H1 (cell line): ENCODE measurements at regions not wholly inside any gene's neighbourhood (a gene's known extent, or its start where the extent isn't known, plus 50 kb on each side); places are given as distances from the start of the nearest gene placed in this dataset.

ENCODE experiments used
- CTCF ChIA-PET: fragments of 300-600 bp; sonication (Branson Sonifier 250); formaldehyde crosslinking; loops from one replicate; lab custom pipeline; 2021; ENCODE audit not compliant: partially characterized antibody; lab: Charles Lee
- POLR2A ChIA-PET: fragments of 300-600 bp; sonication (Branson Sonifier 250); formaldehyde crosslinking; loops from one replicate; lab custom pipeline; 2021; ENCODE audit warnings: inconsistent platforms; ENCODE audit not compliant: partially characterized antibody; lab: Charles Lee
- DNase-seq, 2 experiments: peaks; one replicate each; pipeline versions ENCODE4 v3.0.0 to v3.0.0-alpha.2; 2010 to 2022; ENCODE audit warnings: low spot score in 2 of 2, low read depth in 1 of 2, mixed read lengths in 1 of 2
- FAIRE-seq: peaks from 2 replicates; lab custom pipeline; 2011; peaks lifted over from hg19 to GRCh38; lab: Jason Lieb, UNC
- H2AFZ ChIP-seq: 2 replicates; pipeline ENCODE4 v1.8.1; 2012; ENCODE audit warnings: low read length, inconsistent platforms
- H2AK5ac ChIP-seq: 2 replicates; pipeline ENCODE4 v1.6.1; 2013; ENCODE audit warnings: low read depth, low read length
- H2BK120ac ChIP-seq: replicated peaks from 2 replicates; pipeline ENCODE3; 2013; ENCODE audit warnings: low read depth, low read length, inconsistent platforms
- H2BK12ac ChIP-seq: 2 replicates; pipeline ENCODE4 v1.6.1; 2013; ENCODE audit warnings: low read depth, low read length
- H2BK15ac ChIP-seq: 2 replicates; pipeline ENCODE4 v1.6.1; 2013; ENCODE audit warnings: low read length
- H2BK20ac ChIP-seq: 2 replicates; pipeline ENCODE4 v1.6.1; 2013; ENCODE audit warnings: low read length
- H2BK5ac ChIP-seq: 2 replicates; pipeline ENCODE4 v1.6.1; 2013; ENCODE audit warnings: low read depth, low read length
- H3K14ac ChIP-seq: 2 replicates; pipeline ENCODE4 v1.6.1; 2013; ENCODE audit warnings: inconsistent platforms; ENCODE audit not compliant: insufficient read length
- H3K18ac ChIP-seq: 2 replicates; pipeline ENCODE4 v1.6.1; 2013; ENCODE audit warnings: low read length; ENCODE audit errors: extremely low read depth
- H3K23ac ChIP-seq: 2 replicates; pipeline ENCODE4 v1.6.1; 2013; ENCODE audit warnings: inconsistent platforms; ENCODE audit not compliant: insufficient read length
- H3K23me2 ChIP-seq: 2 replicates; pipeline ENCODE4 v1.6.1; 2013; ENCODE audit warnings: low read depth, low read length
- H3K27ac ChIP-seq: 2 replicates; pipeline ENCODE4 v1.6.1; 2011; ENCODE audit warnings: low read depth, low read length, inconsistent platforms
- H3K27me3 ChIP-seq, 4 experiments: replicated peaks in 1 of 4; 1 replicate in 1 of 4; 2 replicates in 3 of 4; pipeline versions ENCODE4 v1.6.1 to v1.8.1; 2011 to 2013; ENCODE audit warnings: low read length in 3 of 4, mild to moderate bottlenecking in 3 of 4, inconsistent platforms in 2 of 4, mixed read lengths in 2 of 4, moderate library complexity in 1 of 4; ENCODE audit not compliant: control insufficient read depth in 3 of 4, insufficient read depth in 3 of 4; ENCODE audit errors: extremely low read depth in 1 of 4
- H3K36me3 ChIP-seq, 4 experiments: 2 replicates each; pipeline versions ENCODE4 v1.6.1 to v1.8.1; 2011 to 2013; ENCODE audit warnings: mild to moderate bottlenecking in 4 of 4, low read length in 3 of 4, moderate library complexity in 2 of 4, control low read depth in 1 of 4, inconsistent platforms in 1 of 4; ENCODE audit not compliant: insufficient read depth in 4 of 4, control insufficient read depth in 2 of 4
- H3K4ac ChIP-seq: replicated peaks from 2 replicates; pipeline ENCODE3; 2013; ENCODE audit warnings: low read length, low read depth, mixed read lengths, inconsistent platforms; ENCODE audit not compliant: insufficient read length
- H3K4me1 ChIP-seq, 4 experiments: replicated peaks in 1 of 4; 1 replicate in 1 of 4; 2 replicates in 3 of 4; pipeline versions ENCODE4 v1.6.1 to v1.8.1; 2011 to 2013; ENCODE audit warnings: low read length in 3 of 4, inconsistent platforms in 2 of 4, mixed read lengths in 1 of 4; ENCODE audit not compliant: insufficient read depth in 4 of 4, control insufficient read depth in 3 of 4
- H3K4me2 ChIP-seq, 2 experiments: 2 replicates each; pipeline versions ENCODE4 v1.6.1 to v1.8.1; 2011 to 2013; ENCODE audit warnings: low read depth in 2 of 2, low read length in 2 of 2, control low read depth in 1 of 2, inconsistent platforms in 1 of 2, mild to moderate bottlenecking in 1 of 2; ENCODE audit not compliant: insufficient read depth in 1 of 2
- H3K4me3 ChIP-seq, 4 experiments: fragments of 200-600, 300-600 bp in 1 of 4; sonication (generic), shearing (Covaris generic), sonication (Bioruptor Twin) in 1 of 4; 2 replicates each; pipeline versions ENCODE4 v1.5.1 to v1.8.1; 2011 to 2016; ENCODE audit warnings: low read length in 4 of 4, low read depth in 3 of 4, control low read depth in 2 of 4, inconsistent platforms in 2 of 4, mild to moderate bottlenecking in 2 of 4, mixed read lengths in 1 of 4, moderate library complexity in 1 of 4; ENCODE audit not compliant: insufficient read depth in 2 of 4; ENCODE audit errors: extremely low read depth in 1 of 4
- H3K56ac ChIP-seq: replicated peaks from 2 replicates; pipeline ENCODE3; 2013; ENCODE audit warnings: low read depth, mild to moderate bottlenecking, mixed read lengths, low read length, inconsistent platforms; ENCODE audit not compliant: insufficient read length
- H3K79me1 ChIP-seq: 2 replicates; pipeline ENCODE4 v1.6.1; 2013; ENCODE audit warnings: low read depth, low read length, control low read depth
- H3K79me2 ChIP-seq, 2 experiments: 2 replicates each; pipeline versions ENCODE4 v1.6.1 to v1.8.1; 2012 to 2013; ENCODE audit warnings: low read length in 2 of 2, mild to moderate bottlenecking in 2 of 2, inconsistent platforms in 1 of 2; ENCODE audit not compliant: insufficient read depth in 2 of 2, control insufficient read depth in 1 of 2
- H3K9ac ChIP-seq, 4 experiments: replicated peaks in 1 of 4; 1 replicate in 1 of 4; 2 replicates in 3 of 4; pipeline versions ENCODE4 v1.6.1 to v1.8.1; 2011 to 2013; ENCODE audit warnings: low read depth in 3 of 4, low read length in 3 of 4, control low read depth in 2 of 4, mild to moderate bottlenecking in 2 of 4, moderate library complexity in 2 of 4, inconsistent platforms in 1 of 4; ENCODE audit errors: extremely low read depth in 1 of 4
- H3K9me3 ChIP-seq, 2 experiments: 2 replicates each; pipeline versions ENCODE4 v1.6.1 to v1.8.1; 2012 to 2013; ENCODE audit warnings: mild to moderate bottlenecking in 2 of 2, moderate library complexity in 2 of 2, control low read depth in 1 of 2, inconsistent platforms in 1 of 2, low read depth in 1 of 2, low read length in 1 of 2, mixed read lengths in 1 of 2; ENCODE audit not compliant: insufficient read depth in 2 of 2
- H4K20me1 ChIP-seq, 2 experiments: replicated peaks in 1 of 2; 2 replicates each; pipeline versions ENCODE3 to v1.8.1; 2011 to 2013; ENCODE audit warnings: inconsistent platforms in 2 of 2, low read length in 2 of 2, mild to moderate bottlenecking in 1 of 2; ENCODE audit not compliant: insufficient read depth in 2 of 2, control insufficient read depth in 1 of 2
- H4K5ac ChIP-seq: 2 replicates; pipeline ENCODE4 v1.6.1; 2013; ENCODE audit warnings: low read length, low read depth, mixed read lengths, inconsistent platforms; ENCODE audit not compliant: insufficient read length
- H4K8ac ChIP-seq: 2 replicates; pipeline ENCODE4 v1.8.0; 2013; ENCODE audit warnings: mild to moderate bottlenecking, moderate library complexity, low read length, inconsistent platforms; ENCODE audit not compliant: insufficient read depth; ENCODE audit errors: extremely low read depth
- H4K91ac ChIP-seq: replicated peaks from 2 replicates; pipeline ENCODE3; 2013; ENCODE audit warnings: low read length, mixed read lengths, inconsistent platforms; ENCODE audit not compliant: insufficient read length
- MAFK ChIP-seq: IDR thresholded peaks from 2 replicates; pipeline ENCODE4 v1.6.1; 2012; ENCODE audit warnings: low read depth, mild to moderate bottlenecking, improper control_type of control experiment, low read length
- ZNF274 ChIP-seq: IDR thresholded peaks from 2 replicates; pipeline ENCODE4 v1.7.0; 2012; ENCODE audit warnings: low read length, borderline replicate concordance; ENCODE audit errors: extremely low read depth
- WGBS, 2 experiments: shearing (Covaris generic) in 1 of 2; methylation state at CpG; one replicate each; pipeline versions ENCODE4 v1.1.6 to v1.1.7; 2013 to 2015; ENCODE audit warnings: low lambda C conversion rate in 2 of 2, mixed read lengths in 2 of 2, inconsistent platforms in 1 of 2, low coverage in 1 of 2, missing lambda C conversion rate in 1 of 2; ENCODE audit not compliant: insufficient replicate concordance in 2 of 2, insufficient coverage in 1 of 2, insufficient read length in 1 of 2; ENCODE audit errors: extremely low coverage in 1 of 2, missing lambda C conversion rate in 1 of 2; 5-methylcytosine and 5-hydroxymethylcytosine counted together

DNA sequence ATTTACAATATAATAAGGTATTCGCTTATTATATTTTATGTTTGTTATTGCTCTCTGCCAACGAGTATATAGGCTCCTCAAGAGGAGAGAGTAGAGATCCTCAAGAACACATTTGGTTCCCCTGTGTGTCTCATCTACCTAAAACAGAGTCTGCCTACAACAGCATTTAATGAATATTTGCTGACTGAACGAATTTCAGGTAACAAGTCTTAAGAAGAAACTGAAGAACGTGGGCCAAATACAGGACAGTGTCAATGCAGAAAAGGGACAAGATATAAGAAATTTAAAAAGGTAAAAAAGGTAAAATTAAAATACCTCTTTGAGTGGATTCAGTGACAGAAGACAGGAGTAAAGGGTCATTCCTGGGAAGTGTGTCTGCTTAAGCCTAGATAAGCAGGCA is 129.2 kb downstream of the HNMT start:
- WGBS, 2 experiments, result 85% methylated on average over 4 of the region's 4 CpGs; no CpG with 5 or more reads in 1 of the 2 experiments
- H3K18ac ChIP-seq, result no peak overlapping the region
- TF ChIP-seq MAFK, result peak; percentile 79
- no peak for TF ChIP-seq ZNF274
- H3K14ac ChIP-seq, result no peak overlapping the region
- no peak overlapping the region for H2BK5ac ChIP-seq
- H2AK5ac ChIP-seq, result no peak overlapping the region
- H3K4me3 ChIP-seq, result no peak overlapping the region
- no peak overlapping the region for H3K56ac ChIP-seq
- no peak overlapping the region for H3K9ac ChIP-seq
- H3K4me2 ChIP-seq, result peak overlapping the region in 1 of 2 experiments; percentile 58; a peak in 1 of 4 replicates
- DNase-seq, result no peak
- ChIA-PET POLR2A (no interaction called here), CTCF (no interaction called here)
- H2BK20ac ChIP-seq, result no peak overlapping the region
- peaks cover 0 to 2% (median 0%) of the 10 kb centered on the region in 4 experiments; a peak in 1 of 7 replicates for H3K4me1 ChIP-seq
- FAIRE-seq, result no peak
- no peak overlapping the region for H4K5ac ChIP-seq
- H3K23ac ChIP-seq, result no peak overlapping the region
- H4K91ac ChIP-seq, result no peak overlapping the region
- no peaks in the 10 kb centered on the region for H3K79me1 ChIP-seq
- no peaks in the 10 kb centered on the region for H4K20me1 ChIP-seq
- no peak overlapping the region for H2BK12ac ChIP-seq
- H2BK120ac ChIP-seq, result no peak overlapping the region
- H3K79me2 ChIP-seq, result no peaks in the 10 kb centered on the region
- no peaks in the 10 kb centered on the region for H3K9me3 ChIP-seq
- peaks cover 2% of the 10 kb centered on the region; the same call in 1 of the 2 replicates for H3K23me2 ChIP-seq
- no peak overlapping the region for H4K8ac ChIP-seq
- no peak overlapping the region for H2BK15ac ChIP-seq
- no peak overlapping the region for H2AFZ ChIP-seq
- no peak overlapping the region for H3K4ac ChIP-seq
- H3K36me3 ChIP-seq, result no peaks in the 10 kb centered on the region
- H3K27ac ChIP-seq, result no peak overlapping the region
- H3K27me3 ChIP-seq, result peaks cover 0 to 2% (median 0%) of the 10 kb centered on the region in 4 experiments; a peak in 1 of 7 replicates
